ENCODE measurements at regions not wholly inside any gene's neighbourhood (a gene's known extent, or its start where the extent isn't known, plus 50 kb on each side); places are given as distances from the start of the nearest gene placed in this dataset.
"Not testable (repeated sequence)": the region's sequence is repeated elsewhere in the genome, so short reads cannot be mapped to it uniquely, and the experiment has no call there.

GRCh38 chr18:4541588-4541987 is 86.5 kb upstream of the DLGAP1 start:
- DNase-seq (ENCODE audit: low spot score): no peak

- no peak for DNase-seq (ENCODE audit: low spot score)
Observed at GRCh38 chr18:4536447-4536846, 81.3 kb upstream of the DLGAP1 start.

GRCh38 chr18:4528405-4528804 is 73.3 kb upstream of the DLGAP1 start:
- no peak for DNase-seq (ENCODE audit: low spot score)

GRCh38 chr18:4527826-4528225 is 72.7 kb upstream of the DLGAP1 start:
- DNase-seq (ENCODE audit: low spot score): not testable (repeated sequence)

GRCh38 chr18:4524096-4524495 is 69.0 kb upstream of the DLGAP1 start:
- no peak for DNase-seq (ENCODE audit: low spot score)

- no peak for DNase-seq (ENCODE audit: low spot score)
Observed at GRCh38 chr18:4511166-4511565, 56.1 kb upstream of the DLGAP1 start.

- no peak for DNase-seq (ENCODE audit: low spot score)
Observed at GRCh38 chr18:4510711-4511110, 55.6 kb upstream of the DLGAP1 start.

- no peak for DNase-seq (ENCODE audit: low spot score)
Observed at GRCh38 chr18:4510160-4510559, 55.1 kb upstream of the DLGAP1 start.

All from COLO829 (cell line).